HG03060 (cell line): ENCODE measurements at regions not wholly inside any gene's neighbourhood (a gene's known extent, or its start where the extent isn't known, plus 50 kb on each side); places are given as distances from the start of the nearest gene placed in this dataset.

ENCODE experiments used
- ATAC-seq: cut with Tn5 transposase; IDR thresholded peaks from one replicate; pipeline ENCODE4 v1.9.1; 2021; ENCODE audit warnings: low read depth, moderate number of reproducible peaks; ENCODE audit not compliant: unreplicated experiment

DNA sequence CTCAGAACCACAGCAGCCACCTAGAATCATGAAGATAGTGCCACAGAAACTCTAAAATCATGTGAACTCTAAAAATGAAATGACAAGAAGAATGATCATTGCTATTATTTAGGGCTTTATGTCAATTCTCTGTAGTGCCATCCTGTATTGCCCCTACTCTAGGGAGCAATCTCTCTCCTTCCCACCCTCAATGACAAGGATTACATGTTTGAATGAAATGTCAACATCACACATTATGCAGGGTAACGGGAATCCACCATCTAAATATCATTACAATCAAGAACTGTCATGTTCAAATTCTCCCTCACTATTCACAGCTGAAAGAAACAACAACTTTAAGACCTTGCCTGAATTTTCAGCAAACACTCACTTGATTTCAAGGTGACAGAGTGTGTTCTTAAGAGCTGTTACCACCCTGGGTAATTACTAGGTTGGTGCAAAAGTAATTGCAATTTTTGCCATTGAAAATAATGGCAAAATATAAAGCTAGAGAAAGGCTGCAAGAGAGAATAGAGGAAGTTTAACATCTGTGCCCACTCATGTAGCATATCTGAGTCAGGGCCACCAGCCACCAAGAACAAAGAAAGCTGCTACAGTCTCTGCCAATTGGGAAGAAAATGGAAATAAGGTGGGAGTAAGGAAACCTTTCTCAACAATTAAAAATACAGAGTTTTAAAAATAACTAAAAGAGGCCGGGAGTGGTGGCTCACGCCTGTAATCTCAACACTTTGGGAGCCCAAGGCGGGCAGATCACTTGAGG lies 112.8 kb upstream of the PSMD7 start:
- no peak for ATAC-seq

DNA sequence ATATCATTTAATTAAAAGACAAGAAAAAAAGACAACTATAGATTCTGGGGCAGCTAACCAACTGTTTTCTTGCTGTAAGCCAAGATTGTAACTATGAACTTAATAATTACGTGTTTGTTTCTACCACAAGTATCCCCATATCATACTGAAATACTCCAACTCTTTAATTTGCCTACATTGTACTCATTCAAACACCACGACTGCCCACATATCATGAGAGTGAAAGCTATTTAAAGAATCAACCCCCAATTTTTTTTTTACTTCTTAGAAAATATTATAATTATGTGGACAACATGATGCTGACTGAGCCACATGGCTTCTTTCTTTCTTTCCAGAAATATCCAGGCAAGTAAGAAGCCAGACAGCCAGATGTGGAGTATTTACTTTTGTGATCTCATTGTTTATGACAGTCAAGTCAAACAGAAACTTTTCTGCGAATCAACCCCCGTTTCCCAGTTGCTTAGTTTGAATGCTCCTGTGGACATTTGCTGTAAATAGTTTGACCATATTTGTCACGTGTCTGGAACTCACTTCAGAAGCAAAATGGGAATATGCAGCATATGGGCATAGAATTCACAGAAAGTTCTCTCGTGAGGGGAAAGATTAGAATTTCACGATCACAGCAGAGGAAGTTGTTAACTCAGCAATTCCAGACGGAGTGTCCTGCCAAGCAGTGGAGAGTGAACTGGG lies 126.8 kb upstream of the PSMD7 start:
- ATAC-seq = no peak

DNA sequence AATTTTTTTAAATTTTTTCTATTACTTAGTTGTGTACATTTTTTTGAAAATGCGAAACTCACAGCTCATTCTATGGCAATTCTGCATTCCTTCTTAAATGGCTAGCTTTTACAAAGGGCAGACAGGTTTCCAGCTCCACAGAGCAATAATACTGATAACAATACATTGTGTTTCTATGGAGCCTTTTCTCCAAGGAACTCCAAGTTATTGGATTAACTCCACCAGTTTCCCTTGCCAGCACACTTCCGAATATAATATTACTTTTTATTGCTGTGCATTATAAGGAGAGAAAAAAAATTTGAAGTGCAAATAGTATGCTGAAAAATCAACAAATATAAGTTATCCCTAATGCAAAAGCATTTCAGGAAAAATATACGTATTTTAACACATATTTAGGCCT lies 127.5 kb upstream of the PSMD7 start:
- no peak for ATAC-seq

DNA sequence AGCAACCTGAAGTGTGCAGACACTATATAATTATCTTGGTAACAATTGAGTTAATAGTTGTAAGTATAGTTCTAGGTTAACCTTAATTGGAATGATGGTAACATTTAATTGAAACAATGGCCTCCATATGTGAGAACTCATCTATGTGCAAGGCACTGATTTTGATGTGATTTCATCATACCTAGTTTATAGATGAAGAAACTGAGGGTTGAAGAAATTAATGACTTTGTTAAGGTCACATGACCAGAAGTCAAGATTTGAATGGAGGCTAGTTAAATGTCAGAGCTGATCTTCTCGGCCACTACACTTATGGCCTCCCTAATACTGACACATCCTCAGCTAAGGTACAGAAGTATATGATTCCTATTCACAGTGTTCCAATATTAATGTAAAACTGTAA lies 128.2 kb upstream of the PSMD7 start:
- ATAC-seq = no peak

DNA sequence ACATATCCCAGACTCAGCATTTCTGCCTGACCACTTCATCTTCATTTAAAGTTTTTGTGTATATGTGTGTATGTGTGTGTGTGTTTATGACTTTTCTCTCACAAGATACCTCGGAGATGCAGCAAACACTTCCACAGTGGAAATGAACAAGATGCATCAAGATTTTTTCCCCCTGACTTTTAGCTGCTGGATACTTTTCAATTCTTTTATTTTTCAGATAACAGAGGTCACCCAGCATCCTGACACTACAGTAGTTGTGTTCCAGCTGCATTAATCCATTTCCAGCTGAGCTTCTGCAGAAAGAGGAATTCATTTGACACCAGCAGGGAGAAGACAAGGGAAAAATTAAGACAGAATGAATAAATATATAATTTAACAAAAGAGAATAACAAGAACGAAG lies 130.2 kb upstream of the PSMD7 start:
- ATAC-seq = no peak

DNA sequence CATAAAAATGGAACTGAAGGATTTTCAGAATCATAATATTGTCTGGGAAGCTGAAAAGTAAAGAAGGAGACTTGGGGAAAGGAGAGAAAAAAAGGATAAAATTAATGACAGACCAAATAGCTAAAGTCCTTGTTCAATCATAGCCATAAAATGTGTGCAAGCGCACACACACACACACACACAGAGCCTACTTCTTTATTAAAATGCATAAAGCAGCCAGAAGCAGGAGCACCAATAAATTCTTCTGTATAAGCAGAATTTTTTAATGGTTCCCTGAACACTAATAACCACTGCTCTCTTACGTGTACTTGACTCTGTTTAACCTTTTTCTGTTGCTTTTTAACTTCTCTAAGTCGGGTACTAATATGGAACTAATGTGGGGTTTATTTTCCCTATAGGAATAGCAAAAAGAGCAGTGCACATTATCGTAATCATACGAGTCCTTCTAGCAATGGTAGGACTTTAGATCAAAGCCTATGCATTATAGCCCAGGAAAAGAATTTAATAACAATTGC lies 131.0 kb upstream of the PSMD7 start:
- no peak for ATAC-seq

DNA sequence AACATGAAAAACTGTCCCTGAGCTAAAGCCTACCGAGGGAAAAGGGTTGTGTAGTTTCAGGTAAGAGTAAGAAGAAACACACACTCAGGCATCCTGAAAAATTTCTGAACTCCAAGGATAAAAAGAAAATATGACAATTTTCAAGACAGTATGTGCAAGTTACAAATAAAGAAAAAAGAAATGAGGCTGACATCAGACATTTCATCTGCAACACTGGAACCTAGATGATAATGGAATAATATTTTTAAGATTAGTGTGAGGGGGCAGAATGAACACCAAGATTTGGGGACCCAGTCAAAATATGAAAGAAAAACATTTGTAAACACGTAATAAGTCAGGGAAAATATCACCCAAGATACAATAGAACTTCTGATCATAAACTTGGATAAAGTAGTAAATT lies 135.9 kb upstream of the PSMD7 start:
- no peak for ATAC-seq

DNA sequence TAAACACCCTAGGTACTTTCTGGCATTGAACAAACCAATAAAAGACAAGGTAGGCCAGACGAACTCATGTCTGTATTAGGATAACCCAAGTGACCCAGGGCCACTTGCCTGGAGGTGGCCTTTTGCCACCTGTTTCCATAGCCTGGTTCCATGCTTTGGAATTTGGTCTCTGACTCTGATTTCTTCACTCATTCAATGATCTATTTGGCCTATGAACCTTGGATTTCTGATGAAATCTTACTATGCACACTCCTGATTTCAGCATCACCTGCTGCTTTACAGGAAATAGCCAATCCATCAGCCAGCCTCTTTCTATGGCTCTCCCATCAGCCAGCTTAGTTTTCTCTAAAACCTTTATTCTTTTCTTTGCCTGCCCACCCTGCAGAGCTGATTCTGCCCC lies 142.8 kb upstream of the PSMD7 start:
- ATAC-seq = no peak

DNA sequence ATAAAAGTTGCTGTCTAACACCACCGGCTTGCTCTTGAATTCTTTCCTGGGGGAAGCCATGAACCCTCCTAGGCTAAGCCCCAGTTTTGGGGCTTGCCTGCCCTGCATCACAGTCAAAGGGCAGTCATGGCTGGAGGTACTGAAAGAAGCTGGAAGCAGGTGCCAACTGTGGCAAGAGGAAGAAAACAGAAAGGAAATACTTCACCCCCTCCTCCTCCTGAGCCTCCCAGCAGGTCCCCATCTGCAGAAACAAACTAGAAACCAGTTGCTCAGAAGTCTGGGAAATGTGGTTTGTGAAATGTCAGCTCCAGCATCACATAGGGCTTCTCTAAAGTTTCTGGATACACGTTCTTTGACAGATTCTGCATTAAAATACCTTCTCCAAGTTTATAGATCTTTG lies 150.0 kb upstream of the PSMD7 start:
- no peak for ATAC-seq

DNA sequence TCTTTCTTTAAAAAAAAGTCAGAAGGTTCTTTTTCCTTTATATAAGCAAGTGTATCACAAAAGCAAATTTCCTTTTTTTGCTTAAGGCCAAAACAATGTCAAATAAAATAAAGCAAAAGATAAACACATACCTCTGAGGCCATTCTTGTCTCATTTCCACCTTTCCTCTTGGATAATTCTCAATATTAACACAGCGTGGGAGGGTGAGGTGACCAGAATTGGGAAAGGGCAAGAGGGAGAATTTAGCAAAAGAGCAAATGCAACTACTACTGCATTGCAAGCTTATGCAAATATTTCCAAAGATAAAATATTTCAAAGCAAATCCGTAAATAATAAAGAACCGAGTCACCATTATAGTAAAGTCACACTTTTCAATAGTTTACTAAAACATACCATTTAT lies 153.4 kb upstream of the PSMD7 start:
- ATAC-seq = no peak

DNA sequence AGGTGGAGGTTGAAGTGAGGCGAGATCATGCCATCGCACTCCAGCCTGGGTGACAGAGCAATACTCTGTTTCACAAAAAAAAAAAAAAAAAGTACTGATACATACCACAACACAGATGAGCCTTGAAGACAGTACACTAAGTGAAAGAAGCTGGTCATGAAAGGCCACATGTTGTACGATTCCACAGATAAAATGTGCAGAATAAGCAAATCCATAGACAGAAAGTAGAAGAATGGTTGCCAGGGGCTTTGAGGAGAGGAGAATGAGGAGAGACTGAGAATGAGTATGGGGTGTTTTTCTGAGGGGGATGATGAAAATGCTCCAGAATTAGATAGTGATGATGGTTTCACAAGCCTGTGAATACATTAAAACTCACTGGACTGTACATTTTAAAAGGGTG lies 155.6 kb upstream of the PSMD7 start:
- ATAC-seq = no peak

DNA sequence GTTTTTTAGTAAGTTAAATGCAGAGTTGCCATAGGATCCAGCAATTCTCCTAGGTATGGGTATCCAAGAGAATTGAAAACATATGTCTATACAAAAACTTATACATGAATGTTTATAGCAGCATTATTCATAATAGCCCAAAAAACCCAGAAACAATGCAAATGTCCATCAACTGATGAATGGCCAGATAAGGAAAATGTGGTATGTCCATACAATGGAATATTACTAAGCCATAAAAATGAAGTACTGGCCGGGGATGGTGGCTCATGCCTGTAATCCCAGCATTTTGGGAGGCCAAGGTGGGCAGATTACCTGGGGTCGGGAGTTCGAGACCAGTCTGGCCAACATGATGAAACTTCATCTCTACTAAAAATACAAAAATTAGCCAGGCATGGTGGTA lies 156.1 kb upstream of the PSMD7 start:
- no peak for ATAC-seq

DNA sequence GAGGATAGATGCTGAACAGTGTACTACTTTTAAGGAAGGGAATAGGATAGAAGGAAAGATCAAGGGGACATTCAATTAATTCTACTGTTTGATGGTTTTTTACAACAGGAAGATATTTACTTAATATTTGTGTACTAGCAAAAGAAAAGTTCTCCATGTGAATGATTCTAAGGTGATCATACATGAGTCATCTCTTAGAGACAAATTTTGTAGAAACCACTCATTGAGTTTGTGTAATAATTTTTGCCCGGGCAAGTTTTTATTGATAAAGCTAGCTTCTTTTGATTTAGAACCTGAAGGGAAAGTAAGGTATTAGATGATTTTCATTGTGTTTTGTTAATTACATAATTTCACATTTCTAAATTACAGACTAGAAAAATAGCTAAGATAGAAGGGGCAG lies 172.8 kb upstream of the PSMD7 start:
- ATAC-seq = no peak

DNA sequence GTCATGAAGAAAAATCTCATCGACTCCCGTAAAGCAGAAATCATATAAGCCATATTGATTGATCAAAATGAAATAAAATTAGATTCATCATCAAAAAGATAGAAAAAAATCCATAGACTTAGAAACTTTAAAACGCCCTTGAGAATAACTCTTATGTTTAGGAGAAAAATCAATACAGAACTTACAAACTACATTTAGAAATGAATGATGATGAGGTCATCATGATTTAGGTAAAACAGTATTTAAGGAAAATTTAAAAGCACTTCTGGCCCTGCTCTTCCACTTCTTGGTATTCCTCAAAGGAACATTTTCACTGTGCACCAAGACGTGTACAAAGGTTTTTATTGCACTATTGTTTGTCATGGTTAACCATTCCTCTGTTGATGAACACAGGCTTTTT lies 173.4 kb upstream of the PSMD7 start:
- ATAC-seq = no peak

DNA sequence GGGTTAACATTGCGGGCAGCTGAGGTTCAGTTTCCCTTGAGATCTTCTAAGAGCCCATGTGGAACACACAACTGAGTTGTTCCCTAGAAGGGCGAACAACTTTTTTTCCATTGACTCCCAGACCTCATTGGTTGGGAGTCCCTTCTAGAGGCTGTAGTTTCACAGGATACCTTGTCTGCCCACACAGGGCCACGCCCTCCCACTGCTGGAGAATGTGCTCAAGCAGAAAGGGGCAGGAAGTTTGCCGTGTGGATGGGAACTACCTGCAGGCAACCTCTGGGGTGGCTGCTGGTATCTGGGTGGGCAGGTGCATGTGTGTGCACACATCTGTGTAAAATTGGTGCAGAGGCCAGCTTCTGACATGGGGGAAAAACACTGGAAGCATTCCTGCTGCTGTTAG lies 178.8 kb upstream of the PSMD7 start:
- no peak for ATAC-seq

DNA sequence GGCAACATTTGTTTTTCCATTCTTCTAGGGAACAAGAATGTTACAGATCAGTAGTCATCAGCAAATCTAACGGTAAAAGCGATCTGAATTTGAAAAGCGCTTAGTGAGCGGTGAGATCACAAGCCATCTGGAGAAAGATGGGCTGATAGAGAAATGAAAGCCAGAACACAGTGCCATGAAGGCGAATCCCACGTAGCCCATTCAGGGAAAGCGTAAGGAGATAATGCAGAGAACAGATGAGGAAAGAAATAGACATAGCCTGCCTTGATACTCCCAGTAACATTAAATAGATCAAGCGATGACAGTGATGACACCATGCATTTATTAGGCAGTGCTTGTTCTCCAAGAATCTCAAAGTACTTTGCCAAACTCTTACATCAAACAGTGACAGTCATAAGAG lies 183.1 kb upstream of the PSMD7 start:
- no peak for ATAC-seq

DNA sequence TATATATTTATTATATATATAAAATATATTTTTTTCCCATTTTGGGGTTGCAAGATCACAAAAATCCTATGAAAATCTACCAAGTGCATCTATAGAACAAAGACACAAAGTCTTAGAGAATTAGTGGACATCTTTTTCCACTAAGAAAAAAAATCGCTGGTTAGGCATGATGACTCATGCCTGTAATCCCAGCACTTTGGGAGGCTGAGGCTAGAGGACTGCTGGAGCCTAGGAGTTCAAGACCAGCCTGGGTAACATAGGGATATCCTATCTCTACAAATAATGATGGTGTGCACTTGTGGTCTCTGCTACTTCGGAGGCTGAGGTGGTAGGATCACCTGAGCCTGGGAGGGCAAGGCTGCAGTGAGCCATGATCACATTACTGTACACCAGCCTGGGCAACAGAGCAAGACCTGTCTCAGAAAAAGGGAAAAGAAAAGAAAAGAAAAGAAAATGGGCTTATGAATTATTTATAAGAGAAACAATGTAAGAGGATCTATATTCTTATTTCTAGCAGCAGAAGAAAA lies 185.1 kb upstream of the PSMD7 start:
- ATAC-seq = no peak

DNA sequence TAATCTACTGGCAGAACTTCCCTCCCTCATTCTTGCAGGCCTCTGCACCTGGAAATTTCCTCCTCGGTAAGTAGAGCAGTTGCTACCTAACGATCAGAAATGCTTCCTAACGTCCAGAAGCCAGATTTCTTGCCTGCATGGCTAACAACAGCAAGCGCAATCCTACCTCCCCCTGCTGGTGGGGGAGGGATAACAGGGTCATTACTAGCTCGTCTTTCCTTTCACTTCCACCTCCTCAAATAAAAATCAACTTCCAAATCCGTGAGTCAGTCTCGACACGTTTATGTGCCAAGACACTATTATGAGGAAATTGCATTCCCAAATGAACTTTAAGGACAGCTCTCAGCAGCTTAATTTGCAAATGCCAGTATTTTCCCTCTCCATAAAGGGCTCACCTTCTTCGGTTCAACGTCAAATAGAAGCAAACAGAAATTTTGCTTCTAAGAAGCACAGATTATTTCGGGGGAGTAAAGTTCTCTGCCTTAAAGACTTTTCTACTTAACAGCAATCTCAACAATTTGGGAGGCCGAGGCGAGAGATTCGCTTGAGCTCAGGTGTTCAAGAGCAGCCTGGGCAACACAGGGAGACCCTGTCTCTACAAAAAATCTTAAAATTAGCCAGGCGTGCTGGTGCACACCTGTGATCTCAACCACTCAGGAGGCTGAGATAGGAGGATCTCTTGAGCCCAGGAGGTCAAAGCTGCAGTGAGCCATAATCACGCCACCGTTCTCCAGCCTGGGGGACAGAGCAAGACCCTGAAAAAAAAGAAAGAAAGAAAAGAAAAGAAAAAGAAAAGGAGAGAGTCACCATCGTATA lies 188.6 kb upstream of the PSMD7 start:
- ATAC-seq = no peak

DNA sequence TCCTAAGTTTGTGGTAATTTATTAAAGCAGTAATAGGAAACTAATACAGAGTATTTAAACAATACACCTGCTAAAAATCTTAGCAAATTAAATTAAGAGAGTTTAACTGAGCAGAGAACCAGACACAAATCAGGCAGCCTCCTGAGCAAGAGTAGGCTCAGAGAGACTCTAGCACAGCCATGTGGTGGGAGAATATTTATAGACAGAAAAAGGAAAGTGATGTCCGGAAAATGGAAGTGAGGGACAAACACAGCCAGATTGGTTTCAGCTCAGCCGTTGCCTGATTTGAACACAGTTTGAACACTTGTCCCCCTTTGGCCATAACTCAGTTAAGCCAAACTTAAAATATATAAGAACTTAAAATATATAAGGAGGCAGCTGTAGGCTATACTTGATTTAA lies 192.6 kb upstream of the PSMD7 start:
- ATAC-seq = no peak

DNA sequence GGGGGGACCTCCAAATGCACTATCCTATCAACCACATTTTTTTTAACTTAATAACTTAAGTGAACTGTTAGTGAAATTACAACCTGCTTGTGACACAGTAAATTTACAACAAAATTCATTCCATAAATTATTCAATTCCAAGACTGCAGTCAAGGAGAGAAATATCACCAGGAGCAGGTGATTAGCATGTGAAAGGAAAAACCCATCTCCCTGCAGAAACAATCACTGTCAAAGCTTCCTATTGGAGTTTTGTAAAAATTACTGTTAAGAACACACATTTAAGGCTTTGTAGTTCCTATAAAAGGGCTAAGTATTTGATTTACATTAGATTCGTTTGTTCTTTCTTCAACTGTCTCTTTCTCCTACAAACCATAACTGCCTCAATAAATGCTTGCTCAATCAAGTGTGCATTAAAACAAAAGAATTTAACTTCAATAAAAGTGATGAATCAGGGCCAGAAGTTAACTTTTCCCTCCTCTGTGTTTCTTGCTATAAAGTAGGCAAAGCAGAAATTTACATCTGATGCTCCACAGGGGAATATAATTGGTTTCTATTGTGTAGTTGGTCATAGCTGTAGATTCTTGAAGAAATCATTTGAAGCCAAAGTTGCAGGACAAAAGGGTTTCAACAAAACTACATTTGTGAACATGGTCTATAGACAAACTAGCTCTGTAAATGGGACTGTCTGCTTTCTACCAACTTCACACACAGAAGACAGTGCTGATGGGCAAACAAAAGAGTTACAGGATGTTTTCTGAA lies 195.1 kb upstream of the PSMD7 start:
- no peak for ATAC-seq
